ENCODE measurements at regions not wholly inside any gene's neighbourhood (a gene's known extent, or its start where the extent isn't known, plus 50 kb on each side); places are given as distances from the start of the nearest gene placed in this dataset.
"Not testable (repeated sequence)": the region's sequence is repeated elsewhere in the genome, so short reads cannot be mapped to it uniquely, and the experiment has no call there.

- DNase-seq (ENCODE audit: low read depth), result no peak
- TF ChIP-seq MAX (IDR thresholded peaks at IDR 0.05; ENCODE audit: low read depth, low read length) (no peak), MYC (IDR thresholded peaks at IDR 0.05; ENCODE audit: low read depth, low read length) (no peak), CTCF (IDR thresholded peaks at IDR 0.05; ENCODE audit: low read depth, low read length) (no peak), POLR2A (IDR thresholded peaks at IDR 0.05; ENCODE audit: extremely low read depth, insufficient read length) (no peak)
- no peak overlapping the region for H3K4me3 ChIP-seq (ENCODE audit: low read depth, low read length)
Observed at GRCh38 chr2:105674859-105675541, 69.7 kb upstream of the NCK2 start.

GRCh38 chr2:105674401-105674800 lies 70.3 kb upstream of the NCK2 start:
- H3K4me3 ChIP-seq (ENCODE audit: low read depth, low read length), result no peak overlapping the region
- TF ChIP-seq POLR2A (IDR thresholded peaks at IDR 0.05; ENCODE audit: extremely low read depth, insufficient read length) (no peak), CTCF (IDR thresholded peaks at IDR 0.05; ENCODE audit: low read depth, low read length) (no peak)
- DNase-seq (ENCODE audit: low read depth), result no peak

GRCh38 chr2:105671156-105671555 lies 73.6 kb upstream of the NCK2 start:
- no peak for TF ChIP-seq MAX (IDR thresholded peaks at IDR 0.05; ENCODE audit: low read depth, low read length)
- H3K4me3 ChIP-seq (ENCODE audit: low read depth, low read length), result no peak overlapping the region
- DNase-seq (ENCODE audit: low read depth), result no peak

- no peak for TF ChIP-seq CTCF (IDR thresholded peaks at IDR 0.05; ENCODE audit: low read depth, low read length)
- TF ChIP-seq MYC (IDR thresholded peaks at IDR 0.05; ENCODE audit: low read depth, low read length), result no peak
- TF ChIP-seq MAX (IDR thresholded peaks at IDR 0.05; ENCODE audit: low read depth, low read length), result no peak
- no peak for TF ChIP-seq POLR2A (IDR thresholded peaks at IDR 0.05; ENCODE audit: extremely low read depth, insufficient read length)
- DNase-seq (ENCODE audit: low read depth), result no peak
- no peak overlapping the region for H3K4me3 ChIP-seq (ENCODE audit: low read depth, low read length)
Observed at GRCh38 chr2:105669384-105669891, 75.3 kb upstream of the NCK2 start.

GRCh38 chr2:105665480-105665879 lies 79.2 kb upstream of the NCK2 start:
- TF ChIP-seq MAX (IDR thresholded peaks at IDR 0.05; ENCODE audit: low read depth, low read length) (no peak), MYC (IDR thresholded peaks at IDR 0.05; ENCODE audit: low read depth, low read length) (no peak), POLR2A (IDR thresholded peaks at IDR 0.05; ENCODE audit: extremely low read depth, insufficient read length) (no peak), CTCF (IDR thresholded peaks at IDR 0.05; ENCODE audit: low read depth, low read length) (no peak)
- DNase-seq (ENCODE audit: low read depth), result no peak
- no peak overlapping the region for H3K4me3 ChIP-seq (ENCODE audit: low read depth, low read length)

- H3K4me3 ChIP-seq (ENCODE audit: low read depth, low read length), result no peak overlapping the region
- no peak for DNase-seq (ENCODE audit: low read depth)
- TF ChIP-seq MYC (IDR thresholded peaks at IDR 0.05; ENCODE audit: low read depth, low read length) (no peak), POLR2A (IDR thresholded peaks at IDR 0.05; ENCODE audit: extremely low read depth, insufficient read length) (no peak), MAX (IDR thresholded peaks at IDR 0.05; ENCODE audit: low read depth, low read length) (no peak), CTCF (IDR thresholded peaks at IDR 0.05; ENCODE audit: low read depth, low read length) (no peak)
Observed at GRCh38 chr2:105660489-105660888, 84.2 kb upstream of the NCK2 start.

- DNase-seq (ENCODE audit: low read depth); H3K4me3 ChIP-seq (ENCODE audit: low read depth, low read length): not testable (repeated sequence)
Observed at GRCh38 chr2:105655723-105656606, 88.7 kb upstream of the NCK2 start.

All from NB4 (cell line).